Kidney (tissue), 13 donors: ENCODE measurements at regions not wholly inside any gene's neighbourhood (a gene's known extent, or its start where the extent isn't known, plus 50 kb on each side); places are given as distances from the start of the nearest gene placed in this dataset.

Source experiments
- DNase-seq, 5 donors: peaks; one replicate each; pipeline ENCODE4 v3.0.0-alpha.2; 2013 to 2020
- FAIRE-seq: peaks from 2 replicates; lab custom pipeline; 2012; peaks lifted over from hg19 to GRCh38; lab: Jason Lieb, UNC
- H3K27ac ChIP-seq, 2 donors: one replicate each; pipeline ENCODE4 v1.7.0; 2013; ENCODE audit warnings: low read depth in 2 of 2, low read length in 2 of 2, inconsistent platforms in 1 of 2
- H3K27me3 ChIP-seq: one replicate; pipeline ENCODE4 v1.7.1; 2013; ENCODE audit warnings: low read length, inconsistent platforms; ENCODE audit not compliant: control insufficient read depth, insufficient read depth
- H3K36me3 ChIP-seq, 3 donors: one replicate each; pipeline versions ENCODE4 v1.7.0 to v1.7.1; 2013; ENCODE audit warnings: low read length in 3 of 3, control low read depth in 1 of 3, inconsistent platforms in 1 of 3; ENCODE audit not compliant: insufficient read depth in 3 of 3, control insufficient read depth in 2 of 3
- H3K4me1 ChIP-seq, 3 donors: one replicate each; pipeline versions ENCODE4 v1.7.0 to v1.7.1; 2013; ENCODE audit warnings: low read length in 3 of 3, inconsistent platforms in 1 of 3, low read depth in 1 of 3; ENCODE audit not compliant: control insufficient read depth in 2 of 3, insufficient read depth in 2 of 3
- H3K4me3 ChIP-seq, 3 donors: one replicate each; pipeline versions ENCODE4 v1.7.0 to v1.8.1; 2013; ENCODE audit warnings: low read length in 3 of 3, control low read depth in 1 of 3, inconsistent platforms in 1 of 3
- H3K9ac ChIP-seq, 3 donors: one replicate each; pipeline versions ENCODE4 v1.7.0 to v1.7.1; 2013; ENCODE audit warnings: low read length in 3 of 3, control low read depth in 1 of 3, inconsistent platforms in 1 of 3
- H3K9me3 ChIP-seq, 3 donors: one replicate each; pipeline versions ENCODE4 v1.7.0 to v1.7.1; 2013; ENCODE audit warnings: low read length in 3 of 3, control low read depth in 1 of 3, inconsistent platforms in 1 of 3; ENCODE audit not compliant: control insufficient read depth in 2 of 3, insufficient read depth in 1 of 3
- intact Hi-C: fragments of 100-400 bp; cut with DNase I; formaldehyde crosslinking; loops from one replicate; pipeline ENCODE4 v1.11.1; 2022
- TF ChIP-seq, protein P1 (sequence below): IDR thresholded peaks from 3 replicates; pipeline ENCODE4 v1.5.1; 2012; ENCODE audit warnings: mild to moderate bottlenecking, moderate library complexity, borderline replicate concordance; ENCODE audit not compliant: insufficient read depth; ENCODE audit errors: extremely low read depth
- donor health status: control.
- donor health status: control.
- donor health status: control.
- donor health status: control.
- donor health status: control.
- donor health status: DM: yes; HTN: yes; CAD: no.
- donor health status: Normal renal cell carcinoma (clear cell type).

GRCh38 chr9:90057361-90057760, 452.5 kb downstream of the GADD45G start:
- H3K27me3 ChIP-seq: no peaks in the 10 kb centered on the region
- DNase-seq (no peak), FAIRE-seq (no peak)
- H3K9me3 ChIP-seq: no peaks in the 10 kb centered on the region
- no peaks in the 10 kb centered on the region for H3K36me3 ChIP-seq
- intact Hi-C loops: no loop called here
- H3K4me1 ChIP-seq: no peaks in the 10 kb centered on the region
- H3K27ac ChIP-seq: no peak overlapping the region
- no peak overlapping the region for H3K4me3 ChIP-seq
- no peak overlapping the region for H3K9ac ChIP-seq
- TF ChIP-seq, protein P1, sequence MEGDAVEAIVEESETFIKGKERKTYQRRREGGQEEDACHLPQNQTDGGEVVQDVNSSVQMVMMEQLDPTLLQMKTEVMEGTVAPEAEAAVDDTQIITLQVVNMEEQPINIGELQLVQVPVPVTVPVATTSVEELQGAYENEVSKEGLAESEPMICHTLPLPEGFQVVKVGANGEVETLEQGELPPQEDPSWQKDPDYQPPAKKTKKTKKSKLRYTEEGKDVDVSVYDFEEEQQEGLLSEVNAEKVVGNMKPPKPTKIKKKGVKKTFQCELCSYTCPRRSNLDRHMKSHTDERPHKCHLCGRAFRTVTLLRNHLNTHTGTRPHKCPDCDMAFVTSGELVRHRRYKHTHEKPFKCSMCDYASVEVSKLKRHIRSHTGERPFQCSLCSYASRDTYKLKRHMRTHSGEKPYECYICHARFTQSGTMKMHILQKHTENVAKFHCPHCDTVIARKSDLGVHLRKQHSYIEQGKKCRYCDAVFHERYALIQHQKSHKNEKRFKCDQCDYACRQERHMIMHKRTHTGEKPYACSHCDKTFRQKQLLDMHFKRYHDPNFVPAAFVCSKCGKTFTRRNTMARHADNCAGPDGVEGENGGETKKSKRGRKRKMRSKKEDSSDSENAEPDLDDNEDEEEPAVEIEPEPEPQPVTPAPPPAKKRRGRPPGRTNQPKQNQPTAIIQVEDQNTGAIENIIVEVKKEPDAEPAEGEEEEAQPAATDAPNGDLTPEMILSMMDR: no peak

DNA sequence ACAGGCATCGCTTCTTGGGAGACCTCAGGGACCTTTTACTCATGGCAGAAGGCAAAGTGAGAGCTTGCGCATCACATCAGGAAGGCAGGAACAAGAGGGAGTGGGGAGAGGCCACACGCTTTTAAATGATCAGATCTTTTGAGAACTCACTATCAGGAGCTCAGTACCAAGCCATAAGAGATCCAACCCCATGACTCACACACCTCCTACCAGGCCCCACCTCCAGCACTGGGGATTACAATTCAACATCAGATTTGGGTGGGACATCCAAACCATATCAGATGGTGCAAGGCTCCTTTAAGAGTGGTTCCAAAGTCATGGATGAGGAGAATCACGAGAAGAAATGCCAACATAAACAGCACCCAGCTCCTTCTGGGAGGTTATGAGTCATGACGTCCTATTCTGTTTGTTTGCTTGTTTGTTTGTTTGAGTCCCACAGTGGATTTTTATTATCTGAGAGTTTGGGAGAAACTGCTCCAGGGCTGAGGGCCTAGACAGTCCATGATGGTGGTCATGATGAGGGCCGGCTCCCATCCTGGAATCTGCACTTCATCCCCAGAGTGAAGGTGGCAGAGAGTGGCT, 453.5 kb downstream of the GADD45G start:
- FAIRE-seq (no peak), DNase-seq (no peak)
- TF ChIP-seq, protein P1: no peak

GRCh38 chr9:90059436-90059835, 454.6 kb downstream of the GADD45G start:
- Histone ChIP-seq H3K9ac (no peak overlapping the region), H3K36me3 (no peaks in the 10 kb centered on the region), H3K4me3 (no peak overlapping the region), H3K27ac (no peak overlapping the region), H3K27me3 (no peaks in the 10 kb centered on the region), H3K4me1 (no peaks in the 10 kb centered on the region), H3K9me3 (no peaks in the 10 kb centered on the region)
- DNase-seq (no peak), FAIRE-seq (no peak)
- intact Hi-C loops: no loop called here
- TF ChIP-seq, protein P1: no peak

More for the DNA sequence above, 453.5 kb downstream of the GADD45G start:
- H3K27me3 ChIP-seq: no peaks in the 10 kb centered on the region
- intact Hi-C loops: no loop called here
- no peak overlapping the region for H3K27ac ChIP-seq
- H3K36me3 ChIP-seq: no peaks in the 10 kb centered on the region
- H3K9ac ChIP-seq: no peak overlapping the region
- no peaks in the 10 kb centered on the region for H3K9me3 ChIP-seq
- no peaks in the 10 kb centered on the region for H3K4me1 ChIP-seq
- H3K4me3 ChIP-seq: no peak overlapping the region

DNA sequence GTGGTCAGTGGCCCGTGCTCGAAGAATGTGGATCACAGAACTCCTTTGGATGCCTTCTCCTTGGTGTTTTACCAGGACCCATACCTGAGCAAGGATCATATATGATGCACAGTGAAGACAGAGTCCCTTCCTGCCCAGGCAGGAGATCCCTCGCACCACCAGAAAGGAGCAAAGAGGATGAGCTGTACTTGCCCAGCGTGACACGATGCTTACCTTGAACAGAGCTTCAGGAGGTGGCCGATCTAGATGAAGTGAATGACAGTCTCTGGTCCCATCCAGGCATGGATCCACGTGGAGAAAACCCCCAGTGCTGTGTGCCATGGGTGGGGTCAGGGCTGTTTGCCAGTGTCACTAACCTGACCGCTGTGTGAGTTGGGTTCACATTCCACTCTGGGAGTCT, 455.4 kb downstream of the GADD45G start:
- H3K4me1 ChIP-seq: no peaks in the 10 kb centered on the region
- intact Hi-C loops: no loop called here

More for the DNA sequence above, 455.4 kb downstream of the GADD45G start:
- TF ChIP-seq, protein P1: no peak
- Histone ChIP-seq H3K4me3 (no peak overlapping the region), H3K9me3 (no peaks in the 10 kb centered on the region), H3K9ac (no peak overlapping the region), H3K27me3 (no peaks in the 10 kb centered on the region), H3K36me3 (no peaks in the 10 kb centered on the region), H3K27ac (no peak overlapping the region)
- DNase-seq (peak in 2 of 5 donors; percentile 14 to 21), FAIRE-seq (no peak)
